ENCODE measurements at regions not wholly inside any gene's neighbourhood (a gene's known extent, or its start where the extent isn't known, plus 50 kb on each side); places are given as distances from the start of the nearest gene placed in this dataset.

DNA sequence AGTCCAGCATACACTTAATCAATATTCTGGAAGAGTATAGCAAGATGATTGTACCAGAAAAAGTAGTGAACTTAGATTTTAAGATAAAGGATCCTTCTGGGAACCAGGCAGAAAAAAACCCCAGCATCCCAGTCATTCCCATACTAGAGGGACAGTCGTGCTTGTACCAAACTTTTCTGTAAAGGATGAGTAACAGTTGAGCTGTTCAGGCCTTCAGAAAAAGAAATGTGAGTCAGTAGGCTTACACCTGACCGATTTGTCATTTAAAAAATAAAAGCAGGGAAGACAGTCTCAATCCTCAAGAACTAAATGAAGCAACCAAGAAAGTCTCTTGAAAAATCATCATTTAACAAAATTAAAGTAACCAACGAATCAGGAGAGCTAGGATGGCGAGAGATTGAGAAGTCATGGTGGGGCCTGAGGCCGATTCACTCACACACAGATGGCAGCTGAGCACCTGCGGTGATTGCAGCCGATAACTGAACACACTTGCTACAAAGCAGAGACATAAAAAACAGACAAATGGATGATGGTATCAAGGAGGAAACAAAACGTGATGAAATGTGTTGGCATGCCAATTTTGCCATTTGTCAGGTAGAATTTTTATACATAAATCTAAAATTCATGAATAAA lies 170.0 kb upstream of the ALKAL2 start:
- DNase-seq (no peak), ATAC-seq (no peak)
- intact Hi-C loops (cut with DNase I): no loop called here
- no peaks in the 10 kb centered on the region for H3K36me3 ChIP-seq (ENCODE audit: insufficient read depth in 1 of 2, low read depth in 1 of 2)
- H3K4me3 ChIP-seq: no peak overlapping the region
- peaks cover 0 to 2% (median 0%) of the 10 kb centered on the region in 3 donors for H3K27me3 ChIP-seq (ENCODE audit: insufficient read depth in 3 of 3, low read length in 2 of 3)
- TF ChIP-seq, protein P1, sequence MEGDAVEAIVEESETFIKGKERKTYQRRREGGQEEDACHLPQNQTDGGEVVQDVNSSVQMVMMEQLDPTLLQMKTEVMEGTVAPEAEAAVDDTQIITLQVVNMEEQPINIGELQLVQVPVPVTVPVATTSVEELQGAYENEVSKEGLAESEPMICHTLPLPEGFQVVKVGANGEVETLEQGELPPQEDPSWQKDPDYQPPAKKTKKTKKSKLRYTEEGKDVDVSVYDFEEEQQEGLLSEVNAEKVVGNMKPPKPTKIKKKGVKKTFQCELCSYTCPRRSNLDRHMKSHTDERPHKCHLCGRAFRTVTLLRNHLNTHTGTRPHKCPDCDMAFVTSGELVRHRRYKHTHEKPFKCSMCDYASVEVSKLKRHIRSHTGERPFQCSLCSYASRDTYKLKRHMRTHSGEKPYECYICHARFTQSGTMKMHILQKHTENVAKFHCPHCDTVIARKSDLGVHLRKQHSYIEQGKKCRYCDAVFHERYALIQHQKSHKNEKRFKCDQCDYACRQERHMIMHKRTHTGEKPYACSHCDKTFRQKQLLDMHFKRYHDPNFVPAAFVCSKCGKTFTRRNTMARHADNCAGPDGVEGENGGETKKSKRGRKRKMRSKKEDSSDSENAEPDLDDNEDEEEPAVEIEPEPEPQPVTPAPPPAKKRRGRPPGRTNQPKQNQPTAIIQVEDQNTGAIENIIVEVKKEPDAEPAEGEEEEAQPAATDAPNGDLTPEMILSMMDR (IDR thresholded peaks at IDR 0.05): no peak
- WGBS, 3 donors: 67 to 71% (median 70%) methylated on average over 8 of the region's 8 CpGs
- no peaks in the 10 kb centered on the region for H3K9me3 ChIP-seq
- H3K27ac ChIP-seq: no peak overlapping the region
- no peaks in the 10 kb centered on the region for H3K4me1 ChIP-seq

DNA sequence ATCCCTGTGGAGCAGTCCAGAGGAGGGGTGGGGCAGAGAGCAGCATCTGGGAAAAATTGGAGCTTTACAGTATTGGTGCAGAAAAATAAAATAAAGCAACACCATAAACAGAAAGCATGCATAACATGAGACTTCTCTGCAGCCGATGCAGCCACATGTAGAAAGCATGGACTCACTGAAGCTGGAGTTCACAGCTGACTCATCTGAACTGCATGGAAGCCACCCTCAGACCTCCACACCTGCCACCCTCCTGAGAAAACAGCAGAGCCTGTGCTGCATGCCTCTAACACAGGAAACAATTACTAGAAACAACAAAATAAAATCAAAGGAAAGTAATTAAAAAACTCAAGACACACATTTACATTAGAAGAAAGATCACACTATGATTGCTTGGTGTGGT lies 169.4 kb upstream of the ALKAL2 start:
- intact Hi-C loops (cut with DNase I): no loop called here
- Histone ChIP-seq H3K4me3 (no peak overlapping the region), H3K4me1 (no peaks in the 10 kb centered on the region), H3K27me3 (ENCODE audit: insufficient read depth in 3 of 3, low read length in 2 of 3) (peaks cover 0 to 3% (median 0%) of the 10 kb centered on the region in 3 donors), H3K36me3 (ENCODE audit: insufficient read depth in 1 of 2, low read depth in 1 of 2) (no peaks in the 10 kb centered on the region), H3K9me3 (no peaks in the 10 kb centered on the region), H3K27ac (no peak overlapping the region)
- 41 to 54% (median 45%) methylated on average over 1 of the region's 1 CpG for WGBS, 3 donors
- DNase-seq (no peak), ATAC-seq (no peak)
- TF ChIP-seq, protein P1 (IDR thresholded peaks at IDR 0.05): no peak

- WGBS, 3 donors: 84 to 91% (median 89%) methylated on average over 2 of the region's 2 CpGs
These were observed 168.0 kb upstream of the ALKAL2 start for GRCh38 chr2:455913-456312.

GRCh38 chr2:455015-455705 lies 167.3 kb upstream of the ALKAL2 start:
- no peak overlapping the region for H3K27ac ChIP-seq
- intact Hi-C loops (cut with DNase I): no loop called here
- H3K36me3 ChIP-seq (ENCODE audit: insufficient read depth in 1 of 2, low read depth in 1 of 2): no peaks in the 10 kb centered on the region
- 55 to 59% (median 56%) methylated on average over 17 of the region's 17 CpGs for WGBS, 3 donors
- no peak overlapping the region for H3K4me3 ChIP-seq
- peaks cover 0 to 3% (median 3%) of the 10 kb centered on the region in 3 donors for H3K27me3 ChIP-seq (ENCODE audit: insufficient read depth in 3 of 3, low read length in 2 of 3)
- ATAC-seq (no peak), DNase-seq (no peak)
- H3K9me3 ChIP-seq: no peaks in the 10 kb centered on the region
- H3K4me1 ChIP-seq: no peaks in the 10 kb centered on the region
- TF ChIP-seq, protein P1 (IDR thresholded peaks at IDR 0.05): no peak

More at GRCh38 chr2:455913-456312, 168.0 kb upstream of the ALKAL2 start:
- Histone ChIP-seq H3K27me3 (ENCODE audit: insufficient read depth in 3 of 3, low read length in 2 of 3) (peaks cover 0 to 3% (median 3%) of the 10 kb centered on the region in 3 donors), H3K9me3 (no peaks in the 10 kb centered on the region), H3K36me3 (ENCODE audit: insufficient read depth in 1 of 2, low read depth in 1 of 2) (no peaks in the 10 kb centered on the region), H3K4me3 (no peak overlapping the region), H3K4me1 (no peaks in the 10 kb centered on the region), H3K27ac (no peak overlapping the region)
- intact Hi-C loops (cut with DNase I): no loop called here
- DNase-seq: no peak
- no peak for ATAC-seq
- TF ChIP-seq, protein P1 (IDR thresholded peaks at IDR 0.05): no peak
